Right atrium auricular region (tissue), 2 donors: ENCODE measurements at regions not wholly inside any gene's neighbourhood (a gene's known extent, or its start where the extent isn't known, plus 50 kb on each side); places are given as distances from the start of the nearest gene placed in this dataset.

Source experiments
- DNase-seq: peaks from one replicate; pipeline ENCODE4 v3.0.0-alpha.2; 2019; ENCODE audit warnings: low spot score
- H3K27ac ChIP-seq, 2 donors: fragments of 200-600 bp; sonication (generic); 1 replicate in 1 of 2; 2 replicates in 1 of 2; pipeline ENCODE4 v1.5.1; 2016 to 2019
- H3K27me3 ChIP-seq, 2 donors: fragments of 200-600 bp; sonication (generic); one replicate each; pipeline versions ENCODE4 v1.5.1 to v1.6.0; 2017 to 2019
- H3K36me3 ChIP-seq: fragments of 200-600 bp; sonication (generic); one replicate; pipeline ENCODE4 v1.5.1; 2016
- H3K4me1 ChIP-seq, 2 donors: fragments of 200-600 bp; sonication (generic); one replicate each; pipeline versions ENCODE4 v1.5.1 to v1.6.0; 2017 to 2019
- H3K4me3 ChIP-seq, 2 donors: fragments of 200-600 bp; sonication (generic); 1 replicate in 1 of 2; 2 replicates in 1 of 2; pipeline ENCODE4 v1.5.1; 2017 to 2019; ENCODE audit warnings: mild to moderate bottlenecking in 1 of 2, moderate library complexity in 1 of 2
- H3K9me3 ChIP-seq, 2 donors: fragments of 200-600 bp; sonication (generic); one replicate each; pipeline ENCODE4 v1.5.1; 2019
- TF ChIP-seq, protein P1 (sequence below), 2 donors: fragments of 200-600 bp; sonication (generic); IDR thresholded peaks; one replicate each; pipeline ENCODE4 v1.5.1; 2019; ENCODE audit warnings: antibody characterized with exemption in 2 of 2

DNA sequence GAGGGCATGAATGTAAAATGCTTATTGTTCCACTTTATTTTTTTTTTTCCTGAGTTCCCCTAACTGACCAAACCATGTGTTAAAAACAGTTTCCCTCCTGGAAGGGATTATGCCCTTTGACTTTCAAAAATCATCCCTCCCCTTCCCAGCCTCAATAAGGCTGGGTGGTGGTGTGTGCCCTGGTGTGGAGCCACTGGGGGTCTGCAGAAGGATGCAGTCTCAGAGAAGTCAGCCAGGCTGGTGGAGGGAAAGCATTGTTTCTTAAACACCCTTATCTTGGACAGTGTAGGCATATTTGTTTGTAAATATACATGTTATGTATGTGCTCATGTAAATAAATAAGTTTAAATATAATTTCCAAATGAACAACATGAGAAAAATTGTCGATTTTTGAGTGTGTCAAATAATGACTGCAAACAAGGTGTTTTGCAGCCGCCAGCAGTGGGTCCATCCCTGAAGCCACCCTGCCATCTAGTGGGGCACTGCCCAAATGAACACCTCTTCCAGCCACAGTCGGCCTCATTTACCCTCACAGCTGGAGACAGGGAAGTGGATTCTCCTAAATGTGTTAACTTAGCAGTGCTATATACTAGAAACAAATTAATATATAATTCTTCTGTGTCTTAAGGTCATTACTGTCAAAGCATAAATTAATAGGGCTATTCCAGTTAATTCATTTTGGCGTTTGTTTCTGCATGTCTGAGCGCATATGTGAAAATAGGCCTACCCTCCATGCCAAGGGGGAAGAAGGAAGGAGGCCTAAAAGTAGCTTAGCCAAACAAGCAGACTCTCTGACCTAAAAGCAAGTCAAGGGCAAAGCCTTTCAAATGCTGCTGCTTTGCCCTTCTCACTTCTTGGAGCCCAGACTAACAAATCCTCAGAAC lies 209.6 kb upstream of the PIK3C3 start:
- H3K36me3 ChIP-seq = no peaks in the 10 kb centered on the region
- H3K9me3 ChIP-seq = no peaks in the 10 kb centered on the region
- H3K4me3 ChIP-seq = no peak overlapping the region
- H3K27me3 ChIP-seq = no peaks in the 10 kb centered on the region
- DNase-seq = no peak
- H3K4me1 ChIP-seq = no peaks in the 10 kb centered on the region
- TF ChIP-seq, protein P1, sequence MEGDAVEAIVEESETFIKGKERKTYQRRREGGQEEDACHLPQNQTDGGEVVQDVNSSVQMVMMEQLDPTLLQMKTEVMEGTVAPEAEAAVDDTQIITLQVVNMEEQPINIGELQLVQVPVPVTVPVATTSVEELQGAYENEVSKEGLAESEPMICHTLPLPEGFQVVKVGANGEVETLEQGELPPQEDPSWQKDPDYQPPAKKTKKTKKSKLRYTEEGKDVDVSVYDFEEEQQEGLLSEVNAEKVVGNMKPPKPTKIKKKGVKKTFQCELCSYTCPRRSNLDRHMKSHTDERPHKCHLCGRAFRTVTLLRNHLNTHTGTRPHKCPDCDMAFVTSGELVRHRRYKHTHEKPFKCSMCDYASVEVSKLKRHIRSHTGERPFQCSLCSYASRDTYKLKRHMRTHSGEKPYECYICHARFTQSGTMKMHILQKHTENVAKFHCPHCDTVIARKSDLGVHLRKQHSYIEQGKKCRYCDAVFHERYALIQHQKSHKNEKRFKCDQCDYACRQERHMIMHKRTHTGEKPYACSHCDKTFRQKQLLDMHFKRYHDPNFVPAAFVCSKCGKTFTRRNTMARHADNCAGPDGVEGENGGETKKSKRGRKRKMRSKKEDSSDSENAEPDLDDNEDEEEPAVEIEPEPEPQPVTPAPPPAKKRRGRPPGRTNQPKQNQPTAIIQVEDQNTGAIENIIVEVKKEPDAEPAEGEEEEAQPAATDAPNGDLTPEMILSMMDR (IDR thresholded peaks at IDR 0.05) = peak; percentile 37 to 64
- no peak overlapping the region for H3K27ac ChIP-seq

DNA sequence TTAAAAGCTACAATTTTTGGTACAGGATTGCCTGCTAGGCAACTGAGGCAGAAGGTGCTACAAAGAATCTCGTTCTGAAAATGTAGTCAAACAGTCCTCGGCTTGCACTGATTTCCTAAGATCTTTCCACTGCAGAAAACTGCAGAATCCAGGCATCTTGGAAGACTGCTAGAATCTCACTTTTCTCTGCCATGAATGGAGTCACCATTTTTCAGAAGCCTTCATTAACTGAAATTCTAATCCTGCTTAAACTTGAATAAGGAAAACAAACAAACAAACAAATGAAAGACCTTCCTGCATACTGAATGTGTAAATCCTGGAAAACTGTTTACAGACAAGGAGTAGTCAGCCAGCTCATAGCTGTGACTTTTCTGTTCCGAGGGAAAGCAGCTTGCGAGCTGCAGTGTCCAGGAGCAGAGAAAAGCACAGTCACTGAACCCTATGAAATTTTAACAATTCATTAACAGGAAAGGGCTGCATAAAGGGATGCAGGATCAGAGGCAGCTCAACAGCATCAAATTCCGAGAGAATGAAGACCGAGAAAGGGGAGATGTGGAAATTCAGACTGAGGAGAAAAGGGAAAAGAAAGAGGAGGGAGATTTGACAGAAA lies 210.5 kb upstream of the PIK3C3 start:
- TF ChIP-seq, protein P1 (IDR thresholded peaks at IDR 0.05) = no peak

DNA sequence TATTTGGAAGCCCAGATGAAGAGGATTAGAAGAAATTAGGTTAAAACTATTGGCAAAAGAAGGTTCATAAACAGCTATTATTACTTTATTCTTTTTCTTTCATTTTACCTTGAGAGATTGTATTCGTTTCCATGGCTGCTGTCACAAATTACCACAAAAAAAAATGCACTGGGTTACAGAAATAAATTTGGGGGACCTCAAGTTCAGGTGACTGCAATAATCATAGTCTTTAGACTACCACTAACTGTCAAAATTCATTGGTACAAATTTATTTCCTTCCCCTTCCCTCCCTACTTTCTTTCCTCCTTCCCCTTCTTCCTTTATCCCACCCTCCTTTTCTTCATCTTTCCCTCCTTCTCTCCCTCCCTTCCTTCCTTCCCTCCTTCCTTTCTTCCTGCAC lies 217.8 kb upstream of the PIK3C3 start:
- no peak overlapping the region for H3K4me3 ChIP-seq
- H3K4me1 ChIP-seq = no peaks in the 10 kb centered on the region
- H3K9me3 ChIP-seq = no peaks in the 10 kb centered on the region
- TF ChIP-seq, protein P1 (IDR thresholded peaks at IDR 0.05) = no peak
- DNase-seq = no peak
- no peaks in the 10 kb centered on the region for H3K36me3 ChIP-seq
- no peaks in the 10 kb centered on the region for H3K27me3 ChIP-seq
- H3K27ac ChIP-seq = no peak overlapping the region

More for the DNA sequence above, 210.5 kb upstream of the PIK3C3 start:
- no peak overlapping the region for H3K4me3 ChIP-seq
- no peaks in the 10 kb centered on the region for H3K27me3 ChIP-seq
- no peaks in the 10 kb centered on the region for H3K36me3 ChIP-seq
- no peak for DNase-seq
- no peaks in the 10 kb centered on the region for H3K4me1 ChIP-seq
- H3K9me3 ChIP-seq = no peaks in the 10 kb centered on the region
- H3K27ac ChIP-seq = no peak overlapping the region

DNA sequence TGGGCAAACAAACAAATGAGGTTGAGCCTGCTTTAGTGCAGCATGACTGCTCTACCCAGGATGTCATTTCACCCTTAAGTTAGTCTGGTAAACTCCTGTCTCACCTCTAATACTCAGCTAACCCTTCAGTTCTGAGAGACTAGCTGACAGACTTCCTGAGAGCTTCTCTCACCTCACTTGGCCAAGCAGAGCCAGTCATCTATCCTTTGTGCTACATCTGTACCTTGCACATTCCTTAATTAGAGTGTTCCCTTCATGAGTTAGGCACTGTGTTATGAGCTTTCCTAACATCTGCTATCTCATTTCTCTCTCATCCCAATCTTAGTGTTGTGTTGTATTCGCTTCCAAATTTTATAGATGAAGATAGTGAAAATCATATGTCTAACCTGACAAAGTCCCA lies 220.1 kb upstream of the PIK3C3 start:
- Histone ChIP-seq H3K4me3 (no peak overlapping the region), H3K9me3 (no peaks in the 10 kb centered on the region), H3K27ac (no peak overlapping the region), H3K4me1 (no peaks in the 10 kb centered on the region), H3K36me3 (no peaks in the 10 kb centered on the region), H3K27me3 (no peaks in the 10 kb centered on the region)
- no peak for DNase-seq
- TF ChIP-seq, protein P1 (IDR thresholded peaks at IDR 0.05) = no peak

DNA sequence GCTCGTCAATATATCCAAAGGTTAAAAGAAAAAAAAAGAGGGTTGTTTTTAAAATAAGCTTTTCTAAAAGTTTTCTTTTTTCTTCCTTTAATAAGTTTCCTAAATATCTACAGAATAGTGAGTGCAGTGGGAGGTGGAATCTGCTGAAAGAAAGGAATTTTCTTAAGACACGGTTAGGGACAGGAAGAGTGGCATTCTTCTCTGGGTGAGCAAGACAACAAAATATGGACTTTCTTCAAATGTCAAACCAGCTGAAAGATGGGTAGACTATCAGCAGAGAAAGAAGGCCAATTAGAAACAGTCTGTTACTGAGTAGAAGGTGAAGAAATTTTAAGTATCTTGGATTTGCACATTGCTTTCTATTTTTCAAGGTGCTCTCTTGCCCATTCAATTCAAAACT lies 222.7 kb upstream of the PIK3C3 start:
- no peak for DNase-seq
- TF ChIP-seq, protein P1 (IDR thresholded peaks at IDR 0.05) = no peak
- Histone ChIP-seq H3K9me3 (no peaks in the 10 kb centered on the region), H3K36me3 (no peaks in the 10 kb centered on the region), H3K27me3 (no peaks in the 10 kb centered on the region), H3K4me1 (no peaks in the 10 kb centered on the region), H3K27ac (no peak overlapping the region), H3K4me3 (no peak overlapping the region)
